ENCODE measurements at regions not wholly inside any gene's neighbourhood (a gene's known extent, or its start where the extent isn't known, plus 50 kb on each side); places are given as distances from the start of the nearest gene placed in this dataset.

- no peaks in the 10 kb centered on the region for H3K79me2 ChIP-seq (ENCODE audit: control insufficient read depth, insufficient read depth, low read length)
- H3K27me3 ChIP-seq (replicated peaks in 1 of 4; ENCODE audit: control extremely low read depth in 1 of 4, control insufficient read depth in 3 of 4, insufficient read depth in 4 of 4, low read length in 3 of 4), result peaks cover 0 to 11% (median 8%) of the 10 kb centered on the region in 4 experiments
- no peak overlapping the region for H3K27ac ChIP-seq (ENCODE audit: low read length in 2 of 2)
- ATAC-seq (ENCODE audit: low read depth) (no peak), DNase-seq (no peak)
- peaks cover 0 to 6% (median 3%) of the 10 kb centered on the region in 3 donors for H3K9me3 ChIP-seq (ENCODE audit: control extremely low read depth in 1 of 3, control insufficient read depth in 2 of 3, insufficient read depth in 1 of 3, low read length in 2 of 3)
- H3K9ac ChIP-seq (ENCODE audit: low read length), result no peak overlapping the region
- TF ChIP-seq CTCF (IDR thresholded peaks at IDR 0.05), result no peak
- no peak for TF ChIP-seq EZH2 (IDR thresholded peaks at IDR 0.05; ENCODE audit: borderline replicate concordance, insufficient read depth, low read depth, low read length, poor library complexity, severe bottlenecking)
- no peak overlapping the region for H2AFZ ChIP-seq (ENCODE audit: insufficient read depth, low read depth, low read length, poor library complexity, severe bottlenecking)
- H3K9me3 Mint-ChIP-seq (ENCODE audit: insufficient read depth), result peaks cover 2% of the 10 kb centered on the region
- no peak overlapping the region for H3K4me3 Mint-ChIP-seq
- intact Hi-C loops (cut with micrococcal nuclease), result no loop called here
- CTCF ChIA-PET, result no interaction called here
- H3K27ac Mint-ChIP-seq, result no peak overlapping the region
- no peaks in the 10 kb centered on the region for H3K36me3 ChIP-seq (replicated peaks in 1 of 2; ENCODE audit: control extremely low read depth in 1 of 2, control insufficient read depth in 1 of 2, extremely low read depth in 1 of 2, insufficient read depth in 2 of 2, low read length in 1 of 2)
- H3K4me3 ChIP-seq (ENCODE audit: control extremely low read depth in 1 of 5, extremely low read depth in 1 of 5, insufficient read depth in 1 of 5, low read depth in 2 of 5, low read length in 4 of 5), result no peak overlapping the region
- H3K4me2 ChIP-seq (replicated peaks; ENCODE audit: low read depth, low read length, poor library complexity, severe bottlenecking), result no peak overlapping the region
- H3K4me1 Mint-ChIP-seq, result no peaks in the 10 kb centered on the region
- H3K4me1 ChIP-seq (ENCODE audit: control insufficient read depth in 2 of 2, insufficient read depth in 2 of 2, low read length in 2 of 2), result no peaks in the 10 kb centered on the region
- peaks cover 41% of the 10 kb centered on the region for H3K27me3 Mint-ChIP-seq
- WGBS (ENCODE audit: insufficient coverage), result 100% methylated on average over 1 of the region's 1 CpG
- POLR2A ChIA-PET, result no interaction called here
- no peaks in the 10 kb centered on the region for H4K20me1 ChIP-seq (ENCODE audit: control insufficient read depth, insufficient read depth, low read length, poor library complexity, severe bottlenecking)
These were observed 72.4 kb upstream of the MBOAT1 start for GRCh38 chr6:20284672-20285071.

- Histone ChIP-seq H3K4me1 (ENCODE audit: control insufficient read depth in 2 of 2, insufficient read depth in 2 of 2, low read length in 2 of 2) (no peaks in the 10 kb centered on the region), H3K27ac (ENCODE audit: low read length in 2 of 2) (no peak overlapping the region), H4K20me1 (ENCODE audit: control insufficient read depth, insufficient read depth, low read length, poor library complexity, severe bottlenecking) (no peaks in the 10 kb centered on the region), H3K4me3 (ENCODE audit: control extremely low read depth in 1 of 5, extremely low read depth in 1 of 5, insufficient read depth in 1 of 5, low read depth in 2 of 5, low read length in 4 of 5) (no peak overlapping the region), H3K9me3 (ENCODE audit: control extremely low read depth in 1 of 3, control insufficient read depth in 2 of 3, insufficient read depth in 1 of 3, low read length in 2 of 3) (peaks cover 0 to 5% (median 3%) of the 10 kb centered on the region in 3 donors), H2AFZ (ENCODE audit: insufficient read depth, low read depth, low read length, poor library complexity, severe bottlenecking) (no peak overlapping the region), H3K79me2 (ENCODE audit: control insufficient read depth, insufficient read depth, low read length) (no peaks in the 10 kb centered on the region), H3K9ac (ENCODE audit: low read length) (no peak overlapping the region), H3K27me3 (replicated peaks in 1 of 4; ENCODE audit: control extremely low read depth in 1 of 4, control insufficient read depth in 3 of 4, insufficient read depth in 4 of 4, low read length in 3 of 4) (peaks cover 0 to 6% (median 0%) of the 10 kb centered on the region in 4 experiments), H3K36me3 (replicated peaks in 1 of 2; ENCODE audit: control extremely low read depth in 1 of 2, control insufficient read depth in 1 of 2, extremely low read depth in 1 of 2, insufficient read depth in 2 of 2, low read length in 1 of 2) (no peaks in the 10 kb centered on the region), H3K4me2 (replicated peaks; ENCODE audit: low read depth, low read length, poor library complexity, severe bottlenecking) (no peak overlapping the region)
- H3K9me3 Mint-ChIP-seq (ENCODE audit: insufficient read depth), result peaks cover 2% of the 10 kb centered on the region
- no peak overlapping the region for H3K27ac Mint-ChIP-seq
- no peak overlapping the region for H3K4me3 Mint-ChIP-seq
- 100% methylated on average over 1 of the region's 1 CpG for WGBS (ENCODE audit: insufficient coverage)
- H3K4me1 Mint-ChIP-seq, result peaks cover 6% of the 10 kb centered on the region
- DNase-seq (no peak), ATAC-seq (ENCODE audit: low read depth) (no peak)
- CTCF ChIA-PET, result interaction anchor here (1.1 to 2.0 kb wide), 3 partner anchors 118 to 247 kb away, joined by 3 to 9 read pairs (median 6); partner anchors contain the start of gene CDKAL1
- H3K27me3 Mint-ChIP-seq, result peaks cover 22% of the 10 kb centered on the region
- POLR2A ChIA-PET, result no interaction called here
- TF ChIP-seq EZH2 (IDR thresholded peaks at IDR 0.05; ENCODE audit: borderline replicate concordance, insufficient read depth, low read depth, low read length, poor library complexity, severe bottlenecking) (no peak), CTCF (IDR thresholded peaks at IDR 0.05) (no peak)
- intact Hi-C loops (cut with micrococcal nuclease), result no loop called here
These were observed 74.8 kb upstream of the MBOAT1 start for GRCh38 chr6:20286968-20287565.

All from B cell (primary cell).